Naive B cell (primary cell): ENCODE measurements at regions not wholly inside any gene's neighbourhood (a gene's known extent, or its start where the extent isn't known, plus 50 kb on each side); places are given as distances from the start of the nearest gene placed in this dataset.

Experiments
- ATAC-seq, 2 donors: fragments of 150-1000 bp; cut with Tn5 transposase; 2 replicates each; pipeline ENCODE4 v1.10.0; 2021; ENCODE audit warnings: low read depth in 2 of 2, mild to moderate bottlenecking in 2 of 2, moderate library complexity in 2 of 2
- DNase-seq: peaks from one replicate; pipeline ENCODE4 v3.0.0; 2022
- H3K27ac Mint-ChIP-seq, 6 donors: one replicate each; pipeline ENCODE4 v1.8.0; 2020 to 2022; ENCODE audit warnings: mild to moderate bottlenecking in 6 of 6, mixed read lengths in 6 of 6, moderate library complexity in 5 of 6, inconsistent platforms in 2 of 6
- H3K27me3 Mint-ChIP-seq, 3 donors: one replicate each; pipeline ENCODE4 v1.8.0; 2021 to 2022; ENCODE audit warnings: mixed read lengths in 3 of 3, mild to moderate bottlenecking in 1 of 3
- H3K36me3 Mint-ChIP-seq, 2 donors: one replicate each; pipeline ENCODE4 v1.8.0; 2020 to 2022; ENCODE audit warnings: mixed read lengths in 2 of 2, inconsistent platforms in 1 of 2, mild to moderate bottlenecking in 1 of 2
- H3K4me1 Mint-ChIP-seq, 3 donors: one replicate each; pipeline ENCODE4 v1.8.0; 2020 to 2022; ENCODE audit warnings: mixed read lengths in 3 of 3, inconsistent platforms in 1 of 3, mild to moderate bottlenecking in 1 of 3, moderate library complexity in 1 of 3
- H3K4me3 Mint-ChIP-seq, 8 donors: one replicate each; pipeline ENCODE4 v1.8.0; 2020 to 2022; ENCODE audit warnings: mild to moderate bottlenecking in 8 of 8, mixed read lengths in 8 of 8, moderate library complexity in 8 of 8, inconsistent platforms in 2 of 8
- H3K9me3 Mint-ChIP-seq, 7 donors: one replicate each; pipeline ENCODE4 v1.8.0; 2020 to 2022; ENCODE audit warnings: mixed read lengths in 7 of 7, mild to moderate bottlenecking in 5 of 7, inconsistent platforms in 2 of 7, moderate library complexity in 1 of 7

- Mint-ChIP-seq H3K9me3 (peaks cover 0 to 5% (median 0%) of the 10 kb centered on the region in 7 donors), H3K27ac (no peak overlapping the region), H3K4me3 (no peak overlapping the region), H3K27me3 (no peaks in the 10 kb centered on the region), H3K4me1 (no peaks in the 10 kb centered on the region), H3K36me3 (no peaks in the 10 kb centered on the region)
- DNase-seq (no peak), ATAC-seq (no peak)
Measured at GRCh38 chr6:93932175-93932574, 512.8 kb upstream of the EPHA7 start.

GRCh38 chr6:93927731-93928130 lies 508.4 kb upstream of the EPHA7 start:
- Mint-ChIP-seq H3K4me1 (no peaks in the 10 kb centered on the region), H3K9me3 (peaks cover 0 to 6% (median 0%) of the 10 kb centered on the region in 7 donors)

GRCh38 chr6:93919365-93919764 lies 500.0 kb upstream of the EPHA7 start:
- Mint-ChIP-seq H3K27me3 (no peaks in the 10 kb centered on the region), H3K36me3 (no peaks in the 10 kb centered on the region), H3K27ac (no peak overlapping the region), H3K9me3 (peaks cover 0 to 5% (median 0%) of the 10 kb centered on the region in 7 donors), H3K4me1 (no peaks in the 10 kb centered on the region), H3K4me3 (no peak overlapping the region)
- ATAC-seq, result no peak
- DNase-seq, result no peak

More at GRCh38 chr6:93927731-93928130, 508.4 kb upstream of the EPHA7 start:
- Mint-ChIP-seq H3K27me3 (no peaks in the 10 kb centered on the region), H3K36me3 (no peaks in the 10 kb centered on the region), H3K27ac (no peak overlapping the region), H3K4me3 (no peak overlapping the region)
- DNase-seq (no peak), ATAC-seq (no peak)

- Mint-ChIP-seq H3K9me3 (peaks cover 0 to 5% (median 0%) of the 10 kb centered on the region in 7 donors), H3K27me3 (no peaks in the 10 kb centered on the region), H3K4me1 (no peaks in the 10 kb centered on the region), H3K27ac (no peak overlapping the region), H3K36me3 (no peaks in the 10 kb centered on the region), H3K4me3 (no peak overlapping the region)
- ATAC-seq (no peak), DNase-seq (no peak)
Measured at GRCh38 chr6:93918258-93918657, 498.9 kb upstream of the EPHA7 start.

GRCh38 chr6:93917216-93917615 lies 497.9 kb upstream of the EPHA7 start:
- Mint-ChIP-seq H3K27me3 (no peaks in the 10 kb centered on the region), H3K4me3 (no peak overlapping the region), H3K9me3 (peaks cover 0 to 5% (median 0%) of the 10 kb centered on the region in 7 donors), H3K27ac (no peak overlapping the region), H3K36me3 (no peaks in the 10 kb centered on the region), H3K4me1 (no peaks in the 10 kb centered on the region)
- ATAC-seq (no peak), DNase-seq (no peak)

GRCh38 chr6:93916716-93917115 lies 497.4 kb upstream of the EPHA7 start:
- Mint-ChIP-seq H3K27me3 (no peaks in the 10 kb centered on the region), H3K9me3 (peaks cover 0 to 5% (median 0%) of the 10 kb centered on the region in 7 donors), H3K4me3 (no peak overlapping the region), H3K4me1 (no peaks in the 10 kb centered on the region), H3K27ac (no peak overlapping the region), H3K36me3 (no peaks in the 10 kb centered on the region)
- DNase-seq, result no peak
- ATAC-seq, result no peak

- H3K27me3 Mint-ChIP-seq, result no peaks in the 10 kb centered on the region
- H3K4me1 Mint-ChIP-seq, result no peaks in the 10 kb centered on the region
- H3K27ac Mint-ChIP-seq, result no peak overlapping the region
- ATAC-seq (no peak), DNase-seq (no peak)
- peaks cover 0 to 7% (median 0%) of the 10 kb centered on the region in 7 donors for H3K9me3 Mint-ChIP-seq
- no peak overlapping the region for H3K4me3 Mint-ChIP-seq
- H3K36me3 Mint-ChIP-seq, result no peaks in the 10 kb centered on the region
Measured at GRCh38 chr6:93915961-93916360, 496.6 kb upstream of the EPHA7 start.

- no peak for ATAC-seq
- H3K4me3 Mint-ChIP-seq, result no peak overlapping the region
- H3K36me3 Mint-ChIP-seq, result no peaks in the 10 kb centered on the region
- peaks cover 0 to 9% (median 2%) of the 10 kb centered on the region in 7 donors for H3K9me3 Mint-ChIP-seq
- H3K27ac Mint-ChIP-seq, result no peak overlapping the region
- H3K27me3 Mint-ChIP-seq, result no peaks in the 10 kb centered on the region
- H3K4me1 Mint-ChIP-seq, result no peaks in the 10 kb centered on the region
- DNase-seq, result no peak
Measured at GRCh38 chr6:93902517-93902916, 483.2 kb upstream of the EPHA7 start.

- ATAC-seq, result no peak
- H3K36me3 Mint-ChIP-seq, result no peaks in the 10 kb centered on the region
- DNase-seq, result no peak
- H3K4me3 Mint-ChIP-seq, result no peak overlapping the region
- H3K9me3 Mint-ChIP-seq, result peaks cover 0 to 8% (median 1%) of the 10 kb centered on the region in 7 donors
- H3K4me1 Mint-ChIP-seq, result no peaks in the 10 kb centered on the region
- no peaks in the 10 kb centered on the region for H3K27me3 Mint-ChIP-seq
- H3K27ac Mint-ChIP-seq, result no peak overlapping the region
Measured at GRCh38 chr6:93900142-93900541, 480.8 kb upstream of the EPHA7 start.

- Mint-ChIP-seq H3K4me1 (no peaks in the 10 kb centered on the region), H3K4me3 (no peak overlapping the region), H3K9me3 (peaks cover 0 to 8% (median 1%) of the 10 kb centered on the region in 7 donors), H3K27ac (no peak overlapping the region), H3K36me3 (no peaks in the 10 kb centered on the region), H3K27me3 (no peaks in the 10 kb centered on the region)
- DNase-seq (no peak), ATAC-seq (no peak)
Measured at GRCh38 chr6:93896081-93896480, 476.7 kb upstream of the EPHA7 start.

GRCh38 chr6:93894521-93894920 lies 475.2 kb upstream of the EPHA7 start:
- no peaks in the 10 kb centered on the region for H3K36me3 Mint-ChIP-seq
- H3K4me3 Mint-ChIP-seq, result no peak overlapping the region
- ATAC-seq, result no peak
- H3K27ac Mint-ChIP-seq, result no peak overlapping the region
- no peak for DNase-seq
- H3K9me3 Mint-ChIP-seq, result peaks cover 0 to 10% (median 1%) of the 10 kb centered on the region in 7 donors
- H3K27me3 Mint-ChIP-seq, result no peaks in the 10 kb centered on the region
- no peaks in the 10 kb centered on the region for H3K4me1 Mint-ChIP-seq

- ATAC-seq, result no peak
- no peaks in the 10 kb centered on the region for H3K27me3 Mint-ChIP-seq
- H3K27ac Mint-ChIP-seq, result no peak overlapping the region
Measured at GRCh38 chr6:93889713-93890112, 470.4 kb upstream of the EPHA7 start.

GRCh38 chr6:93886416-93886815 lies 467.1 kb upstream of the EPHA7 start:
- H3K36me3 Mint-ChIP-seq, result no peaks in the 10 kb centered on the region
- H3K27ac Mint-ChIP-seq, result no peak overlapping the region
- no peaks in the 10 kb centered on the region for H3K4me1 Mint-ChIP-seq
- H3K9me3 Mint-ChIP-seq, result peaks cover 0 to 4% (median 0%) of the 10 kb centered on the region in 7 donors
- no peak overlapping the region for H3K4me3 Mint-ChIP-seq
- DNase-seq (no peak), ATAC-seq (no peak)
- no peaks in the 10 kb centered on the region for H3K27me3 Mint-ChIP-seq

More at GRCh38 chr6:93889713-93890112, 470.4 kb upstream of the EPHA7 start:
- Mint-ChIP-seq H3K36me3 (no peaks in the 10 kb centered on the region), H3K4me1 (no peaks in the 10 kb centered on the region), H3K4me3 (no peak overlapping the region), H3K9me3 (peaks cover 0 to 4% (median 0%) of the 10 kb centered on the region in 7 donors)
- DNase-seq, result no peak

GRCh38 chr6:93859971-93860370 lies 440.6 kb upstream of the EPHA7 start:
- Mint-ChIP-seq H3K27ac (no peak overlapping the region), H3K27me3 (no peaks in the 10 kb centered on the region), H3K4me3 (no peak overlapping the region), H3K36me3 (no peaks in the 10 kb centered on the region), H3K4me1 (no peaks in the 10 kb centered on the region), H3K9me3 (peaks cover 0 to 11% (median 3%) of the 10 kb centered on the region in 7 donors)
- DNase-seq, result no peak
- ATAC-seq, result no peak

- H3K9me3 Mint-ChIP-seq, result peaks cover 0 to 14% (median 4%) of the 10 kb centered on the region in 7 donors
- no peaks in the 10 kb centered on the region for H3K4me1 Mint-ChIP-seq
- no peaks in the 10 kb centered on the region for H3K36me3 Mint-ChIP-seq
- H3K27me3 Mint-ChIP-seq, result no peaks in the 10 kb centered on the region
- no peak overlapping the region for H3K4me3 Mint-ChIP-seq
- ATAC-seq, result no peak
- no peak overlapping the region for H3K27ac Mint-ChIP-seq
- DNase-seq, result no peak
Measured at GRCh38 chr6:93858213-93858612, 438.9 kb upstream of the EPHA7 start.
